HG02981 (cell line): ENCODE measurements at regions not wholly inside any gene's neighbourhood (a gene's known extent, or its start where the extent isn't known, plus 50 kb on each side); places are given as distances from the start of the nearest gene placed in this dataset.
"Not testable (repeated sequence)": the region's sequence is repeated elsewhere in the genome, so short reads cannot be mapped to it uniquely, and the experiment has no call there.

ENCODE experiments used
- ATAC-seq: cut with Tn5 transposase; IDR thresholded peaks from one replicate; pipeline ENCODE4 v1.9.1; 2021; ENCODE audit warnings: mild to moderate bottlenecking, moderate library complexity; ENCODE audit not compliant: unreplicated experiment

DNA sequence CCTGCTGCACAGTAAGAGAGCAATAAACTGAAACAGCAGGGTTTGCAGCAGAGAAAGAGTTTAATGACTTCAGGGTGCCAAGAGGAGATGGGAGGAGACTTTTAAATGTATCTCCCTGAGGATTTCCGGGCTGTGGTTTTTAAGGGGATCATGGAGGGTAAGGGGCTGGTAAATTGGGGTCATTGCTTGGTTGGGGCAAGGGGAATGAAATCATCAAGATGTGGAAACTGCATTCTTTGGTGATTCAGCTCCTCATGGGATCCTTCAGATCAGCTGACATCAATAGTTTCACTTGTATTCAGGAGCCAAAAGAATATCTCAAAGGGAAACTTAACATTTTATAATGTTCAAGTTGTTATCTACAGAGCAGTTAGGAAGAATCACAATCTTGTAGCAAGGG, 174.3 kb upstream of the ANXA10 start:
- no peak for ATAC-seq

DNA sequence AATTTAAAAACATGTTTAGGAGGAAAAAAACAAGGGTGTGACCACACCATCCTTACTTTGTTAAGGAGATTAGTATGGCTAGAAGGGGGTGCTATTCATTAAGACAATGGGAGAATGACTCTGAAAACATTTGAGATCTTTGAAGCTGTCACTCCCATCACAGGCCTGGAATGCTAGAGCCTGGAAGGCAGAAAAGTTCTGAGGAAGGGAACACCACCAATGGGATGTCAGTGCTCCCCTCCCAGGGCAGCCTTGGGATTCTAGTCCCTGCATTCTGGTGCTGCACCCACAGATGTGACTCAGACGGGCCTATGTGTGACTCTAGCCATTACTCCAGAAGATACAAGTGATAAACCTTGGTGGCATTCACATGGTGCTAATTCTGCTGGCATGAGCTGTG, 162.2 kb upstream of the ANXA10 start:
- ATAC-seq: no peak

DNA sequence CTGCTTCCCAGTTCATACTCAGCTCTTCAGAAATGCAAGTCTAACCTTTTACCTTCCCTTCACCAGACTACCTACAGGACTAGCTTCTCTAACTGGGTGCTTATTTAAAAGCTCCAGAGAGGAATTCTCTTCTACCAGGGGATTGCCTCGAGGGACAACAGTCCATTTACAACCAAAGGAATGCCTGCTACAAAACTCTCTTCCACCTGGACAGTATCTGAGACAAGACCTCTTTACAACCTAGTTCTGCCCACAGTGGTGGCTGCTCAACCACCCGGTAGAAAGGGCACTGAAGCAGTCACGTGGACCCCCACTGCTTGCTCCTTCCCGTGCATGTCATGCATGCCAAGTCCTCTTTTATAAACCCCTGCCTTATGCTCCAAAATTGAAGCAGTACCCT, 158.1 kb upstream of the ANXA10 start:
- ATAC-seq: no peak

DNA sequence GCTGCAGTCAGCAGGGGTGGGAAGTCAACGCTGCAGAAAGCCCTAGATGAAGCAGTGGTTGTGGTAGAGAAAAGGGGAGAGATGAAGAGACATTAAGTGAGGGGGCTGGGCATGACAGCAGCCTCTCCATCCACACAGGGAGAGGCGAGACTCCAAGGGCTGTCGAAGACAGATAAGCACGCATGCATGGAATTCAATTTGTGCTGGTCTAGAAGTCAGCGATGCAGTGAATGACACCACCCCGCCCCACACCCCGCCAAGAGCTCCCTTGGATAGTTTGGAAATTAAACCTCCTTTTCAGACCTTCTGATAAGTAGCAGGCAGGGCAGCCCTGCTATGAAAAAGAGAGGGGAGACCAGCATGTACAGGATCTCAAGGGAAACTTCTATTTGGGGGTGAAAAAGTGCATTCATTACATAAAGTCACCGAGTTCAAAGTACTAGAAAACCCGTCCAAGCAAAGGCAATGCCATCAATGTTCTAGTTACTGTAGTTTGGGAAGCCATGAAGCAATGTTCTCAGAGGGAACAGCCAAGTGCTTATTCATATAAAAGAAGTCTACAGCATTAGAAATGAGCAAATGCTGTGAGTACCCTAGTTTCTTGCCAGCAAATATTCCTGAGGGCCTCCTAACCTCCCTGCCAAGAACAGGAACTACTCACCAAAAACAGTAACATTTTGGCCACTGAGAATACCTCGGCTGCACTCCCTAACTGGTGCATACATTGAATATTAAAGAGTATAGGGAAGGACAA, 152.3 kb upstream of the ANXA10 start:
- no peak for ATAC-seq

DNA sequence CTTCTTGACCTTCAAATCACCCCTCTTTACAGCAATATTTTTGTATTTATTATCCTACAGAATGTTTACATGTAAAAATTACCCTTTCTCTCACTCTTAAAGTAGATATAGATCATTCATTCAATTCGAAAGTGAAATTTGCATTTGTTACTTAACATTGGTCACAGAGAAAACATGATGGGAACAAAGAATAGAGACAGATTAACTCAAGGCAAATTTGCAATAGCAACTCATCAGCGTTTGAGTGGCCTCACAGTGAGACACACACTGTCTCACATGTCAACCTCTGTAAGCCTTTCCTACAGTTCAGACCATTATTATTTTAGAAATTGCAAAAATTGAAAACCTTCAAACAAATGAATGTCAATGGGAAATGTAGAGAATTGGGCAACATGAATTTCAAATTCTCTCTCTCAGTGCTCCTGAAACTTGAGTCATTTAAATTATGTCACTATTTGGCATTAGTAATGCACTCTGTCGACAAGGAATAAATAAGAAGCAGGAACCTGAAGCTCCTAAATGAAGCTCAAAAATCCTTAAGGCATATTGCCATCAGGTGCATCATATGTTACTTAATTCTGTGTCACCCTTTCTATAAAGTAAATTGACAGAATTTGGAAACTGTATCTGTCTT, 148.3 kb upstream of the ANXA10 start:
- ATAC-seq: no peak

DNA sequence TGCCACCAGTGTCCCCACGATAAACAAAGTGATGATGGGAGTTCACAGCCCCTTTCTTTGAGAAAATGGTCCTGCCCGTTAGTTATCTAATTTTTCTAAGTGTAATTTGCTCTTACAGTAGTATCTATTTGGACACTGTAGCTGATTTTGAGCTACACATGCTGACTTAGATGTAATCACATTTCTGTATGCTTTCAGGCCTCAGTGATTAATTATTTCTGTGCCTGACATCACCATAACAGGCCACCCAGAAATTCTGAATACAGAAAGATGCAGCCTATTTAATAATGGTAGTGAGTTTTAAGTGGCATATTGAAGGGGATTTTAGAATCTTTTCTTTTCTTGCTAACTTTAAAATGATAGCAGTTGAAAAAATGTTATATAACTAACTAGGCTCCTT, 147.6 kb upstream of the ANXA10 start:
- ATAC-seq: no peak

DNA sequence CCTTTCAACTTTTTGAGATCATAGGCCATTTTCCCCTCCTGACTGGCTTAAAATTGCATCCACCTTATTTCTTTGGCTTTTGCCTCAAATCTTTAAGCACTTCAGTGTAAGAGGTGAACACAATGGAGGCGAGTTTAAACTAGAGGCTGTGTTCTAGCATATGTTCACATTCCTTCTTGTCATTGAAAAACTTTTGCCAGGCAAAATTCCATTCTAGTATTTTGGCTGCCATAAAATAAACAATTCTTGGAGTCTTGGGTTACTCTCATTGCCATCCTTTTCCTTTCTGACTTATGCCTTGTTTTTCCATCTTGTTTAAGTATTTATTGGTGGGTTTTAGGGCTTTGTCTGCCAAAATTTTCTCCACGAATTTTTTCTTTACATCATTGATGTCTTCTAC, 137.3 kb upstream of the ANXA10 start:
- no peak for ATAC-seq

DNA sequence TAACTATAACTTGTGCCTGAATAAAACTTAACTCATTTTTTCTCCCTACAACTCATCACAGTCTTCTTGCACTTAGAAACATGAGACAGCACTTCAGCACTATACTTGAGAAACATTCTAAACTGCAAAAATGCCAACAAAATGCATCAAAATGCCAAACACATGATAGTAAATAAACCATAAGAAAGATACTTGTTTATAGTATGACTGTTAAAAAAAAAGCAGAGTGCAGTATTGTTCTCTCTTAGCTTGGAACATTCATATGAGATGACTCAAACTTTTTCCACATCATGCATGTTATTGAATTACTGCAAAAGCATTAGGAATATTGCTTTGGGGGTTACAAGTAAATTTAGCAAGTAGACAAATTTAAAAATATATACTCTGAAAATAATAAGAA, 135.7 kb upstream of the ANXA10 start:
- no peak for ATAC-seq

DNA sequence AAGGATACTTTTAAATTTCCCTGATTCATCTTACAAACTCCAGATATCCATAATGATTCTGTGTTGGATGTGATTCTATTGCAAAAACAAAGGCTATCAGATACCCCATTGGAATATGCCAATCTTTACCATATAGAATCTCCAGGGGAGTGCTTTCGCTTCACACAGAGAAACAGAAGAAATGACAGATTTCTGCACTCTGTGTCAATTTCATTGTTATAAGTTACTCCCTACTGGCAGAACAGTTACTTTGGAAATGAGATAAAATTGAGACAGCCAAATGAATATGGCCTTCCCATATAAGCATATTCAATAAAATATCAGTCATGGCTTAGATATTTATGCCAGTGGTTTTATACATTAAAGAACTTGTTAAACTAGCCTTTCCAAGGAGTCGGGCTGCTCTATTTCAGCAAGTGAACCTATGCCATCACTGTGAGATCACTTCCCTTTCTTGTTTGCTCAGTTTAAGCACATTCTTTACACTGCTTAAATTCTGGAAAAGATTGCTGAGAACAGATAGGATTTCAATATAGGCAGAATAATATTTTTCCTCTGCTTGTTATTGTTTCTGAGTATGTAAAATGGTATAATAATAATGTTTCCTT, 127.5 kb upstream of the ANXA10 start:
- no peak for ATAC-seq

DNA sequence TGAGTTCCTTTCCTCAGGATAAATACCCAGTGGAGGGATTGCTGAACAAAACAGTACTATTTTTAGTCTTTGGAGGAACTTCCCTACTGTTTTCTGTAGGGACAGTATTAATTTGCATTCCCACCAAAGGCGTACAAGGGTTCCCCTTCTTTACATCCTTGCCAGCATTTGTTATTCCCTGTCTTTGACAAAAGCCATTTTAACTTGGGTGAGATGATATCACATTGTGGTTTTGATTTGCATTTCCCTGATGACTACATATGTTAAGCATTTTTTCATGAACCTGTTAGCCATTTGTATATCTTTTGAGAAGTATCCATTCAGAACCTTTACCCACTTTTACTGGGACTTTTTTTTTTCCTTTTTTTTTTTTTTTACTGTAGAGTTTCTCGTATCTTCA, 126.2 kb upstream of the ANXA10 start:
- ATAC-seq: no peak

DNA sequence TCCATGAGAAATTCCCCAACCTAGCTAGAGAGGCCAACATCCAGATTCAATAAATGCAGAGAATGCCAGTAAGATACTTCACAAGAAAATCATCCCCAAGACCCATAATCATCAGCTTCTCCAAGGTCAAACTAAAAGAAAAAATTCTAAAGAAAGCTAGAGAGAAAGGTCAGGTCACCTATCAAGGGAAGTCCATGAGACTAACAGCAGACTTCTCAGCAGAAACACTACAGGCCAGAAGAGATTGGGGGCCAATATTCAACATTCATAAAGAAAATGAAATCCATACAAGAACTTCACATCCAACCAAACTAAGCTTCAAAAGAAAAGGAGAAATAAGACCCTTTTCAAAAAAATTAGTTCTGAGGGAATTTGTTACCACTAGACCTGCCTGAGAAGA, 118.8 kb upstream of the ANXA10 start:
- ATAC-seq: no peak

DNA sequence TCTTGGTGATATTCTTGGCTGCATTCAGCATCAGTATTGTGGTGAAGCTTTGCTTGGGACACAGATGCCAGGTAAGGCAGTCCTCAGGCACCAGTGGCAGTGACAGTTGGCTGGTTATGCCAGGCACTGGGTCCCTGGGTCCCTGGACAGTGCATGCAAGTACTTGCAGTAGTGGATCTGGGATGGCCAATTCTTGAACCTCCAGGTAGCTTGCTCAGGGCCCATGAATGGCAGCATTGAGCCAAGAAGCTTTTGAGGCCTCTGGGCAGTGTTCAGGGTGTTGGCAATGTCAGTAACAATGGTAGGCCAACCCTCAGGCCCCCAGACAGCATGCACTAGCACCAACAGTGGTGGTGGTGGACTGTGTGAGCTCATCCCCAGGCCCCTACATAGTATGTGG, 106.8 kb upstream of the ANXA10 start:
- no peak for ATAC-seq

DNA sequence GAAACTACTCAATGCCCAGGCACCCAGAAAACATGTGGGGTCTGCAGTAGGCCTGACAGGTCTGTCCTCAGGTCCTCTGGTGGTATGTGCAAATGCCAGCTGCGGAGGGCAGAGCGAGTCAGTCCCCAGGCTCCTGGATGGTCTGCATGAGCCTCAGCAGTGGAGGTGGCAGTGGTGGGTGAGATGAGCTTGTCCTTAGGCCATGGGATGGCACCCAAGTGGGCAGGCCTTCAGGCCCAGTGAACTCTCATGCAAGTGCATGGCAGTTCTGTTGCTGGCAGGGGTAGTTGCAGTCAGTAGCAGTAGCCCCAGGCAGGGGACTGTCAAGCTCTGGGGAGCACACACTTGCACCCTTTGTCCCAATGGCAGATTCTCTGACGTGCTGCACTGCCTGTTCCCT, 106.3 kb upstream of the ANXA10 start:
- no peak for ATAC-seq

DNA sequence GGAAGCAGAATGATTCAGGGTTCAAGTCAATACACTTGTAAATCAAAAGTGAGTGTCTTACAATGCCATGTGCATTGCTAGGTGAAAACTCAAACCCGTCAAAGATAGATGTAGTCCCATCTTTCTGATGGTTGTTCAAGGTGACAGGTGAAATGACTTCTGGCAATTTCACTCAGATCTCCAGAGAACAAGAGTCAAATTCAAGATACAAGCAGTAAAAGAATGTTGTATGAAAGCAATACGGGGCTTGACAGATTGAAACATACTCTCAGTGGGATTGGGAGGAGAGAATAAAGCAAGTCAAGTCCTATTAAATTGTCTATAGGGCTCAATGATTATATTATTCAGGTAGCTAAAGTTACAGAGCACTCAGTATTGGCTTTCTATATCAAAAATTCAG, 105.1 kb upstream of the ANXA10 start:
- no peak for ATAC-seq

DNA sequence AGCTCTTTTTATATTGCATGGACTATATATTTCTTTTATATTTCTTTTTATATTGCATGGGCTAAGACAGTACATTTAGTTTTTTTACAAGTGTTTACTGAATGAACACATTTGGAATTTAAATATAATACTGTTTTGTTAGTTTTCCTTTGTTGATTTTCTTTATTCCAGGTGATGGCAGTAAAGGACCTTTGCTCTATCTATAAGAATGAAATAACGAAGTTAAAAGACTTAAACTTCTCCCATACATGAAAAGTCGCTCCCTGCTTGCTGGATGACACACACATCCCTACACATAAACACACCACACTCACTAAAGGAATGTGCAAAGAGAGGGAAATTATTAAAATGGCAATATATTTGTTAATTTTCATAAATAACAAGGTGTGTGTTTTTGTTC, 102.5 kb upstream of the ANXA10 start:
- ATAC-seq: no peak

DNA sequence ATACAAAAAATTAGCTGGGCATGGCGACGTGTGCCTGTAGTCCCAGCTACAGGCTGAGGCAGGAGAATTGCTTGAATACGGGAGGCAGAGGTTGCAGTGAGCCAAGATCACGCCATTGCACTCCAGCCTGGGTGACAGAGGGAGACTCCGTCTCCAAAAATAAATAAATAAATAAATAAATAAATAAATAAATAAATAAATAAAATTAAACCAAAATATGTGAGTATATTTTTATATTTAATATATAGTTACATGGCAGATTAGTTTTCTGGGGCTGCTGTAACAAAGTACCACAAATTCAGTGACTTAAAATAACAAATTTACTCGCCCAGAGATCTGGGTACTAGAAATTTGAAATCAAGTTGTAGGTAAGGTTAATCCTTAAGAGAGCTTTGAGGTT, 84.2 kb upstream of the ANXA10 start:
- ATAC-seq: not testable (repeated sequence)

DNA sequence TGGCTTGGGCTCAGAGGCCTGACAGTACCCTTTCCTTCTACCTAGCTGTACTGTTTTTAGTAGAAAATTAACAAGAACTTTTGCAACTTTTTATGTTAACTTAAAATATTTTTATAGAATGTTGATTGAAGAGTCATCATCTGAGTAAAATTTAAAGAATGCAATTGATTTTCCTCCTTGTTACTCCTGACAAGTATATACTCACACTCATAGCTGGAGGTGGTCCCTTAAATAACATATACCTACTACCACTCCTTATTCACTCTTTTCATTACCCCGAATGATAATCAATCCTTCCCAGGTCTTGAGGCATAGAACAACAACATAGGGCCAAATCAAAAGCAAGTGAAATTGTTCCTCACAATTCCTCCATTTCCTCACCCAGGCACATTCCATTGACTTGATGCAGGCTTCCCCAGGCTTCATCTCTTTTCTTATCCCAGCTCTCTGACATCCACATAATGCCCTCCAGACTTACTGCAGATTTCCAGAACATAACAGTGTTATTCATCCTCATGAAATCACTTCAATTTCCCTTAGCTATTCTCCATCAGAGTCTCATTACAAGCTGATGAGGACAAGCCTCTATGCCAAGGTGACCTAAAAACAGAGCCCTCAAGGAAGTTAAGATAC, 73.2 kb upstream of the ANXA10 start:
- no peak for ATAC-seq

DNA sequence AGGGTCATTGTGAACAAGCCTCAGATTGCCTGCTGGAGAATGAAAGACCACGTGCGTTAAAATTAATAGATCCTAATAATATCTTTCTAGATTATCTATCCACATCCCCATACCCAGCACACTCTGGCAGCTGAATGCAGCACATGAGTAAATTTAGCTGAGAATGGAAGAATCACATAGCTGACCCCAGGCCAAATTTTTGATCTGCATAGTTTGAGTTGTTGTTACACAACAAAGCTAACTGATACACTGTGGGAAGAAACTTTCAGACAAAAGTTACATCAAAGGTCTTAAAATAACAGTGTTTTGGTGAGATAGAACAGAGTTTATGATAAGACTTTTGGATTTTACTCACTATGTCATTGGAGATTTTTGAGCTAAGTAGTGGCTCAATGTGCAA, 72.4 kb upstream of the ANXA10 start:
- ATAC-seq: no peak

DNA sequence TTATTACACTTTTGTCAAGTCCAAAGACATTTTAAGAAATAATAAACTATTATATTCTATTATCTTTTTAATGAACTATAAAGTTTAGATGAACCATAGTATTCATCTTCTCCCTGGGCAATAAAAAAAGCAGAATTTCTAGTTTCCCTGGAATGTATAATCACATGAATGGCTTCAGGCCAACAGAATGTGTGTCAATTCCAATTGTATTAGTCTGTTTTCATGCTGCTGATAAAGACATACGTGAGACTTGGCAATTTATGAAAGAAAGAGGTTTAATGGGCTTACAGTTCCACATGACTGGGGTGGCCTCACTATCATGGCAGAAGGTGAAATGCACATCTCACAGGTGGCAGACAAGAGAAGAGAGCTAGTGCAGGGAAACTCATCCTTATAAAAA, 70.7 kb upstream of the ANXA10 start:
- no peak for ATAC-seq

DNA sequence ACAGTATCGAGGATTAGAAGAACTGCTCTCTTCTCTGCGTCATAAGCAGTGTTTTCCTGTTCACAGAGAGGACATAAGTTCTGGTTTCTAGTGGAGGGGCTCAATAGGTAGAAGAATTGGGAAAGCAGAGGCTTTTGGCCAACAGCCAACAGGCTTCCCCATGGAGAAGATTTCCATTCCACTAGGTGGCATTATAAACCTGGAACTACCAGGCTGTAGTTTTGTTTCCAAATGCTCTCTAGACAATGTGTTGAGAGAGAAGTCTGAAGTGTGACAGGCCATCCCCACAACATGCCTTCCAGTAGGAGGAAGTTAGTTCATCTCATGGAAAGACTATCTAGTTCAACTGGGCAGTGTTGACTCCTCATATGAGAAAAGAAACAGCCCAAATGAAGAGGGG, 63.8 kb upstream of the ANXA10 start:
- no peak for ATAC-seq

DNA sequence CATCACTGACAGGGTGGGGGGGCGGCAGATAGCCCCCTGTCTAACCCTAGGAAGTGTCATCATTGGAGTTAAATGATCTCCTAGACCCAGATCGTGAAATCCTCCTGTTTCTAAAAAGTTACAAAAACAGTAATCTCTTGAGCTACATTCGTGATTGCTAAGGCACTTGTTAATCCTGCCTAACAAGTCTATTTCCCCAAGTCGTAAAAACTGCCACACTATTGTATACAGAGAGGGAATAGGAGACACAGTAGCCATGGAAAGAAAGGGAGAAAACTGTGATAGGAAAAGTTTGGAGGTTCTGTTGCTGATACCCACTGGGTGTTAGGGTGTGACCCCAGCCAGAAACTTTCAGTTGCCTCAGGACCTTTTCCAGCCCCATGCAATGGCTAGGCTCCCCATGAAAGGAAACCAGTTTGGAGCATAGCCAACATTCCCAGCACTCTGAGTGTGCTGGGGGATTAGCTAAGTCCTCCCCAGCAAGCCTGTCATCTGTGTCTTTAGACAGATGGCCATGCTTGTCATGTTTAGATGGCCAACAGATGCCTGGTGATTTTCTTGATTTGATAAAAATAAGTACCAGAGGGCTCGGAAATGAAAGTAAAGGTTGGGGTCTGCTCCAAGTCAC, 63.3 kb upstream of the ANXA10 start:
- ATAC-seq: no peak

DNA sequence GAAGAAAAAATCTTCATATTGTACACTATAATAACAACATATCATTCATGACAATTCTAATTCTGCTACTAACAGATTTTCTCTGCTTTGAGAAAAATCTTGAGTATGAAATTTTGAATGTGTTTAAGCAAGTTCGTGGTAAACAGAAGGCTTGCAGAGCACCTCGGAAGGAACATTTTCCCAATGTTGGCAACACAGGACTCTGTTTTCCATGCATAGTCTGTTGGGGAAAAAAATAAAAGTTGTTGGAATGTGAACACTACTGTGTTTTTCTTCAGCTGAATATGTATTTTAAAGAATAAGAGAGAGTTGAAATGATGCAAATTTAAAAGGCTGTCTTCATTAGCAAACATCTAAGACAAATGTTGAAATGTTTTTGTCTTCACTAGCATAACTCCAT, 54.7 kb upstream of the ANXA10 start:
- ATAC-seq: no peak
